Urothelium cell line (cell line): ENCODE measurements at regions not wholly inside any gene's neighbourhood (a gene's known extent, or its start where the extent isn't known, plus 50 kb on each side); places are given as distances from the start of the nearest gene placed in this dataset.
A peak's percentile ranks its signal among the peaks of the same experiment; 100 is the strongest.

Source experiments
- DNase-seq: peaks from one replicate; pipeline ENCODE4 v3.0.0; 2011; ENCODE audit warnings: low spot score, mixed read lengths
- FAIRE-seq: peaks from 2 replicates; lab custom pipeline; 2011; peaks lifted over from hg19 to GRCh38; lab: Jason Lieb, UNC

DNA sequence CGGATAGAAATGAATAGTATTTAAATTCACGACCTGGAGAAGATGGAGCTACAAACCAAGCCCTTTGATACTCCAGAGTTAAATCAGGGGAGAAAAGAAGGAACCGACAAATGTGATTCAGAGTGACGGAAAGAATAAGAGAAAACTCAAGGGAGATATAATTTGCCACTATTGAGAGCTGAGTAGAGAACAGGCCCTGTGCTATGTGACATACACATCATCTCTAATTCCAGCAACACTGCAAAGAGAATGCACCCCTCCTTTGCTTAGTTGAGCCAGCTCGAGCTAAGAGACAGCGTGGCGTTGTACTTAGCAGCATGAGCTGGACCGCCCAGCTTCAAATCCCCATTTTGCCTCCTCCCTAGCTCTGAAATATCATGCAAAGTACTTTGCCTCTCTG is 266.4 kb upstream of the TENM3 start:
- no peak for DNase-seq
- FAIRE-seq, result no peak

DNA sequence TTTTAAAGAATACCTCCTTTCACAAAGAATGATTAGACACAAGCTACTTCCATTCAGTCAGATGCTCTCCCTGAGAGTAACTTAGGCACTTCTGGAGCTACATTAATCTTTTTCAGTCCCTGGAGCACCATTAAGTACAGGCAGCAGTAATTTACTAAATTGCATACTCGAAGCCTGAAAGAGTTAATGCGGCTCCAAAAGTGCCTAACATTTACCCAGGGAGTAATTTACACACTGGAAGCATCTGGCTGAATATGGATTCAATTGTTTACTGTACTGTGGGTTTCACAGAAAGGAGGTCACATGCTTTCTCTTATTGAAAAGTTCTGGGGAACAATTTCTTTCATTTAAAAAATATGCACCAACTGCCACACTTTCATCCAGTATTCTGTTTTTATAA is 260.8 kb upstream of the TENM3 start:
- FAIRE-seq (no peak), DNase-seq (no peak)

GRCh38 chr4:181982856-181983255 is 260.3 kb upstream of the TENM3 start:
- no peak for DNase-seq

DNA sequence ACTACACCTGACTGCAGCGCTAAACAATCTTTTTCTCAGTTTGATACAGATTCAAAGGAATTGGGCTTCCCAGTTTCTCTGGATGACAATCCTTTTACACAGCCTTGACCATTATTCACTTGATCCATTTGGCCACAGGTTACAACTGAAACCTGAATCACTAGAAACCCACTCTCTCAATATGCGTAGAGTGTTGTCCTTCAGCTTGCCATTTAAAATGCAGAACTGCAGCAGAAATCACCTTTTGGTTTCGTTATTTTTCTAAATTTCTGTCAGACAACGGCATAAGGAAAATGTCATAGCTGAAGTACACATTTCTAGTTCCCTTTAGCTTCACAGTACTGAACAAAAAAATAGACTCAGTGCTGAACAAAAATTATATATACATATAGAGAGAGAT is 255.8 kb upstream of the TENM3 start:
- no peak for FAIRE-seq

More at GRCh38 chr4:181982856-181983255, 260.3 kb upstream of the TENM3 start:
- no peak for FAIRE-seq

GRCh38 chr4:181989071-181989470 is 254.1 kb upstream of the TENM3 start:
- no peak for DNase-seq
- no peak for FAIRE-seq

More for the DNA sequence above, 255.8 kb upstream of the TENM3 start:
- no peak for DNase-seq

GRCh38 chr4:181991369-181992108 is 251.7 kb upstream of the TENM3 start:
- FAIRE-seq (no peak), DNase-seq (no peak)

DNA sequence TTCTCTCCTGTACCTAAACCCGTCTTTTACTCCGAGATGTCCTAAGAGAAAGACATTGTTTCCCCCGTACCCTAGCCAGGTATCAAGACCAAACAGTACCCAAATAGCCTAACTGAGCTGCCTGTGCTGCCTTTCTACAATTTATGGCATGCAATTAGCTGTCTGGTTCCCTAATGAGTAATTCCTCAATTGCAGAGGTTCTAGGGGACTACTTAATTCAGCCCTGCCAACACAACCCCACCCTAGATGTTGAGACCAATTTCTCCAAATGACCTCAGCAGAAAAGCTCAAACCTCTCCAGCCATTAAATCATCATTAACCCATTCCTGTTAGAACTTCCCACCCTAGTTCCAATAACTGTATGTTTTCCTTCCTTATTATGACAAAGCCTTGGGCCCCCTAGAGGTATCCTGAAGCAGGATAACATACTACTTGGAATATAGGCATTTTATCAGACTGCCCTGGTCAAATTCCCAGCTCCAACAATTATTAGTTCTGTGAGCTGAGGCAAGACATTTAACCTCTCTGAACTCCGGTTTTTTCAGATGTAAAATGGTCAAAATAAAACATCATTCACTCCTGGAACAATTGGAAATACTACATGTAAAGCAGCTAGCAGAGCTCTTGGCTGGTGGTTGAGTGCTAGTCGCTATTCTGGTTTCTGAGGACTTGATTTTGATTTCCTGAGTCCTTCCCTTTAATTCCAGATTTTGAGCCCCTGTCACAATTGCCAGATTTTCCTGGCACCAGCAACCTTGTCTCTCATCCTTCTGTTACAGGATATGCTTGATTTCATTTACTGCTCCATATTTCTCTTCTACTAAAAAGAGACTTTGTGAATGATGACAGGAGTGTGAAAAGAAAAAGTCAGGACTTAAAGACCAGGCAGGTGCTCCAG is 244.6 kb upstream of the TENM3 start:
- FAIRE-seq (no peak), DNase-seq (no peak)

DNA sequence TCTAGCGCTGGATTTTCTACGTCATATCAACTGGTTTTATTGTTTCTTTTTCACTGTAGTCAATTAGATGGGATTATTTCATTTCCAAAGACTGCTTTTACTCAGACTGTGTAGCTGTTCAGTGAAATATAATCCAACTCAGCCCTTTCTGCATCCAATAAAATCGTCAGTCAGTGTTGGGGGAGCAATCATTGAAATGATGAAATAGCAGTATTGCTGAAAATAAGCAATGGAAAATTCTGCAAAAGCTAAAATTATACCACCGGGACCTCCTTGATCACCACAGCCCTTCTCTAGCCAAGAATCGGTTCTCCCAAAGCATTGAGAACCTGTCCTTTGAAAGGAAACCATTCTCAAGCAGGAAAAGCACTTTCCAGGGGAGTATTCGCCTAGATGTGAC is 243.1 kb upstream of the TENM3 start:
- FAIRE-seq (no peak), DNase-seq (no peak)

DNA sequence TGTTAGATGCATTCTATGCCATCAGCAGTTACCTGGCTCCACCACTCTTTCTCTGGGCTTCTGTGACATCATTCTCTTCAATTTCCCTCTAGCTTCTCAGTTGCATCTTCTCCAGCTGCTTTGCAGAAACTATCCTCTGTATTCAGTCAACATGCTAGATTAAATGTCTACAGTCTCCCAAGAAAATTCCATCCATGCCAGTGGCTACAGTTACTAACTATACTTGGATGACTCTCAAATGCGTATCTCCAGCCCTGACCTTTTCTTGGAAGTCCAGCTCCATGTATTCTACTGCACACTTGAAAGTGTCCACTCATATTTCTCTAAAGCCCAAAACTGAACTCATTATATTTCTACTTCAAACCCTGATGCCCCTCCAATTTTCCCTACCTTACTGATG is 232.3 kb upstream of the TENM3 start:
- FAIRE-seq, result no peak
- no peak for DNase-seq

GRCh38 chr4:182014164-182014563 is 229.0 kb upstream of the TENM3 start:
- no peak for DNase-seq
- FAIRE-seq, result no peak

GRCh38 chr4:182015014-182015413 is 228.2 kb upstream of the TENM3 start:
- DNase-seq (no peak), FAIRE-seq (no peak)

DNA sequence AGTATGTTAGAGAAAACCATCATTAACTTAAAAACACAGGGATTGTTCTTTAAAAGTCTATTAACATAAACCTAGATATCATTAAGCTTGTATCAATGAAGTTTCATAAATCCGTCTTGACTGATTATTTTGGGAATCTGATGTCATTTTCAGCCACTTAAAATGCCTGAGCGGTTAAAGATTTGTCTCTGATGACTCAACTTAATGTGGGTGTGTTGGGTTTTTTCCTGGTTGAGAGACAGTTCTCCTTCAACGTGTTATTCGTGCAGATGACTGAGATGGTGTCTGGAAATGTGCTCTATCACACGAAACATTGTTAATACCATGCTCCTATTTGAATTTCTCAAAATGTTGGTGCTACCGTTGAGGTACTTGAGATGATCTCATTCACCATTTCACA is 227.3 kb upstream of the TENM3 start:
- DNase-seq (peak; percentile 60), FAIRE-seq (no peak)

GRCh38 chr4:182017038-182017437 is 226.2 kb upstream of the TENM3 start:
- FAIRE-seq (no peak), DNase-seq (no peak)

- no peak for FAIRE-seq
These were observed 224.5 kb upstream of the TENM3 start for GRCh38 chr4:182018691-182019090.

DNA sequence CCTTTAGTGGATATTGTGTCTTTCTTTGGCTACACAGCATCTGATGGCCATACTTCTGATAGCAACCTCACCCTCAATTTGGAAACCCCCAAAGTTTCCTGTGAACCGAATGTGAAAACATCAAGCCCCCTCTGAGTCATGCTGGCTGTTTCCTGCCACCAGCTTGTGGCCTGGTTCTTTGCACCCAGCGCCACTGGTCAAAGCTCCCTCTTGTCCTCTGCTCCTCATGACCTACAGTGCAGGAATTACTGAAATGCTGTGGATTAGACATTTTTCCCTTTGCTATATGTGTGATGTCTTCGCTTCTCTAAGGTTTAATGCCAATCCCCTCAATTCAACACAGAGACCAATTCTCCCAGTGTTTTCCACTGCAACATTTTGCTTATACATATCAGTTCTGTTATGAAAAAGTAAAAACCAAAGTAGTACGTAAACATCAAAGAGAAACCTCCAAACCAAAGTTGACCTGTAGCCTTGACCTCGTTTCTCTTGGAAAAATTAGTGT is 224.0 kb upstream of the TENM3 start:
- DNase-seq (no peak), FAIRE-seq (no peak)

More at GRCh38 chr4:182018691-182019090, 224.5 kb upstream of the TENM3 start:
- DNase-seq, result no peak

DNA sequence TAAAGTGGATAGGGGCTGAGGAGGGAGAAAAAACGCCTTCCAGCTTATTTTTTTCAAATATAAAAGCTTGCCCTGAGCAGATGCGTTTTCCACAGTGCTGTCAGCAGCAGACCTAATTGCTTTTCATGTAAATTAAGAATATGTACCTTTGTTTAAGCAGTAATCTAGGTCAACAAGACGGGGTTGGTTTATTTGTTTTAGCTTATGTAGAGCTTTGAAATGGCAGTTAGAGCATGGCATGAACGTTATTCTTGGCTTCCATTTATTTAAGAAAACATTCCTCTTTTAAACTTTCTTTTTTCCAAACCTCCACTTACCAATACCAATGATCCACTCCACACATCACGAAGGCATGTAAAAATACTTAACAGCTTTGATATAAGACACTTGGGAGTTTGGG is 220.3 kb upstream of the TENM3 start:
- no peak for DNase-seq
- FAIRE-seq, result no peak

DNA sequence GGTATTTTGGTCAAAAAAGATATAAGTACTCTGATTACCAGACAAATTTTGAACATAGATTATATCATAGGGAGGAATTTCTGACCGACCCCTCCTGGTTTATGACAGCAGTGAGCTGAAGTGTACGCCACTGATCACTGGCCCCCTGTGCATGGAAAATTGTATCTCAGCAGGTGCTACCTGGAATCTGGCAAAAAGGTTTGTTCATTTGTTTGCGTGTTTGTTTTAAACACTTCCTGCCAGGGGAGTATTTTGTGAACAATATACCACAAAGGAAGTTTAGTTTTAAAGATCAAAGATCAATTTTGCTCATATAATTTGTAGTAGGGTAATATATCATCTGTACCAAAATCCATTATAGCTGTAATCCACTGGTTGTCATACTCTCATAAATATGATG is 219.7 kb upstream of the TENM3 start:
- DNase-seq (no peak), FAIRE-seq (no peak)

DNA sequence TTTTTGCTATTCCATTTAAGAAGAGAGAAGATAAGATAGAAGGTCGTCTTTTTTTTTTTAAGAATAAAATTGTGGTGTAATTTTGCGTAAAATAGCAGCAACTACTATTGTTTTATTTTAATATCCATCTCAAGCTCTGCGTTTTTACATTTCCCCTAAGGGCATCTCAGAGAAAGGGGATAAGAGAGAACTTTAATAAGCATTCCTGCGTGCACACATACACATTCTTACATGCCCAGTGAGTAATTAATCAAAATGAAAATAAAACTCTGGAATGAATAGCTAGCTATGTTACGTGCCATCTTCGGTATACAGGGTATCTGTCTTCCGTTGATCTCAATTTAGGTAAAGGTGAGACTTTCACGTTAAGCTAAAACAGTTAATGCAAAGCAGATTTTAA is 200.3 kb upstream of the TENM3 start:
- DNase-seq (no peak), FAIRE-seq (no peak)

DNA sequence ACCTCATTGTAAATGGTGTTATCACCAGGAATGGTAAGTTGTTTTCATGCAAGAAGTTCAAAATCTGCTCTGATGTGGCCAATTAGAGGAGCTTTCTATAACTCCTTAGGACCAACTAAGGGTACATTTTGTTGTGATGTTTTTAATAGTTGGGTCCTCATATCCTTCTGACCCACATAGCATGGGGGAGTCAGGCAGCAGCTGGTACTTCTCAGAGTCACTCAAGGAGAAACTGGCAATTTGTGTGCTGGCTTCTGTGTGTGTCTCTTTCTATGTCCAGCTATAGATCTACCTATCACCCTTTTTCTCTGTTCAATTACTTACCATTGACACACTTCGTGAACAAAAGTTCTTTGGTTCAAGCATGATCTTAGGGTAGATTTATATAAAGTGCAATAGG is 194.3 kb upstream of the TENM3 start:
- FAIRE-seq (no peak), DNase-seq (no peak)

- DNase-seq (no peak), FAIRE-seq (no peak)
These were observed 186.3 kb upstream of the TENM3 start for GRCh38 chr4:182056866-182057265.

DNA sequence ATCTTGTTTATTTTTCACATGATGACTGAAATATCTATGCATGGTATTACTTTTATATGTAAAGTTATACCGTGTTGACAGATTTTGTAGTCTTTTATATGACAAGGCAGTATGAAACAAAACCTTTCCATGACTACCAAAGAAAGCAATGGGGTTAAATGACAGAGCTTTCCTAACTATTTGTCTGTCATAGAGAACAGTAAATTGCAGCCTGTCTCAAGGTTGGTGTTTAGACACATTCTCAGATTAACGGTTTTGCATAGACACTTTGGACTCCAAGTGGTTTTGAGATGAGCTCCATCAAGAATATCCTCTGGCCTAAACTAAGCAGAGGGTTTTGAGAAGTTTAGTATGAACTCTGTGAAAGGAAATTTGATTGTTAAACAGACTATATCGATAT is 180.7 kb upstream of the TENM3 start:
- no peak for FAIRE-seq
- DNase-seq, result no peak

DNA sequence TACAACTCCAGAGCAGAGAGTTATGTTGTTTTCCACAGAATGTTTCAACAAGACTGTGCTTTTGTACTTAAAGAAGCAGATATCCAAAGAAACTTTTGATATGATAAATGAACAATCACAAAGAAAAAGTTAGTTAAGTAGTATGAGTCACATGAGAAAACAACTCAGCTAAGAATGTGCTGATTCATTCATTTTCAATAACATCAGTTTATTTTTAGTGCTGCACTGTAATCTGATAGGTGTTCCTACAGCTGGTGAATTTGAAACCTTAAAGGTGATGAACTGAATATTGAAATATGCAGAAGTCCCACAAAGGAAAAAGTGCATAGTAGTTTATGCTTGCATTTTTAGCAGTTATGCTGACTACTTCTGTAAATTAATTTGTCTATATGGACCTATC is 180.3 kb upstream of the TENM3 start:
- peak; percentile 51 for DNase-seq
- no peak for FAIRE-seq
